ENCODE measurements at regions not wholly inside any gene's neighbourhood (a gene's known extent, or its start where the extent isn't known, plus 50 kb on each side); places are given as distances from the start of the nearest gene placed in this dataset.

DNA sequence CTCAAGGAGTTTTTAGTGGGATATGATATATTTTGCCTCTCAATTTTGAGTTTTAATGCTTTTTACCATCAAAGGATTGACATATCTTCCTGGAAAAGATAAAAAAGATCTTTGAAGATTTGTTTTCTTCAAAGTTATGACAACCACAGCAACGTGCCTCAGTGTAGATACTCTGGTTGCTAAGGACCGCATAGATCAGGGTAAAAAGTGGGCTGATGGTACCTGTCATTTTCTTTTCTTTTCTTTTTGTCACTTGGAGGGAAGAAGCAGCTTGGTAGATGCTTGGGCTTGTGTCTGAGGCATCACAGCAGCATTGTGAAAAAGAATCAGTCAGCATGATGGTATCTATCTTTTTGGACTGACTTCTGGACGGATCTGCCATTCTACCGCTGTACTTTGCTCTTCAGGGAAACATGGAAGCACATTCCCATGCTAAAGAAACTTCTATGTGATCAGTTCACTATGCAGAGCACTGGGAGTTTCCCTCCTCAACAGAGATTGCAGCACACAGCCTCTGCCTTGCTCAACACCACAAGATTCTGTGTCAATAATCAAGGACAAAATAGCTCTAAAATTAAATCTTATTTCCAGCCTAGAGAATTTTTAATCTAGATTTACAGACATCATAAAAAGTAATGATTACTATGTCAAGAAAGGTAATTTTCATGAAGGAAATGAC, 54.8 kb upstream of the SGK1 start:
- Histone ChIP-seq H3K4me1 (peaks cover 7 to 15% of the 10 kb centered on the region in 2 donors), H3K4me3 (no peak overlapping the region), H3K27me3 (no peaks in the 10 kb centered on the region), H3K9me3 (no peaks in the 10 kb centered on the region), H3K36me3 (no peaks in the 10 kb centered on the region), H3K27ac (peak overlapping the region; percentile 54 to 71)
- TF ChIP-seq, protein P1, sequence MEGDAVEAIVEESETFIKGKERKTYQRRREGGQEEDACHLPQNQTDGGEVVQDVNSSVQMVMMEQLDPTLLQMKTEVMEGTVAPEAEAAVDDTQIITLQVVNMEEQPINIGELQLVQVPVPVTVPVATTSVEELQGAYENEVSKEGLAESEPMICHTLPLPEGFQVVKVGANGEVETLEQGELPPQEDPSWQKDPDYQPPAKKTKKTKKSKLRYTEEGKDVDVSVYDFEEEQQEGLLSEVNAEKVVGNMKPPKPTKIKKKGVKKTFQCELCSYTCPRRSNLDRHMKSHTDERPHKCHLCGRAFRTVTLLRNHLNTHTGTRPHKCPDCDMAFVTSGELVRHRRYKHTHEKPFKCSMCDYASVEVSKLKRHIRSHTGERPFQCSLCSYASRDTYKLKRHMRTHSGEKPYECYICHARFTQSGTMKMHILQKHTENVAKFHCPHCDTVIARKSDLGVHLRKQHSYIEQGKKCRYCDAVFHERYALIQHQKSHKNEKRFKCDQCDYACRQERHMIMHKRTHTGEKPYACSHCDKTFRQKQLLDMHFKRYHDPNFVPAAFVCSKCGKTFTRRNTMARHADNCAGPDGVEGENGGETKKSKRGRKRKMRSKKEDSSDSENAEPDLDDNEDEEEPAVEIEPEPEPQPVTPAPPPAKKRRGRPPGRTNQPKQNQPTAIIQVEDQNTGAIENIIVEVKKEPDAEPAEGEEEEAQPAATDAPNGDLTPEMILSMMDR (IDR thresholded peaks at IDR 0.05): no peak
- intact Hi-C loops (cut with DNase I): loop anchor here (2.0 to 10.0 kb wide), 3 partner anchors 196 to 532 kb away; no protein-coding TSS in a partner anchor
- peak in 1 of 2 donors; percentile 78 for DNase-seq (ENCODE audit: low spot score in 2 of 2)

DNA sequence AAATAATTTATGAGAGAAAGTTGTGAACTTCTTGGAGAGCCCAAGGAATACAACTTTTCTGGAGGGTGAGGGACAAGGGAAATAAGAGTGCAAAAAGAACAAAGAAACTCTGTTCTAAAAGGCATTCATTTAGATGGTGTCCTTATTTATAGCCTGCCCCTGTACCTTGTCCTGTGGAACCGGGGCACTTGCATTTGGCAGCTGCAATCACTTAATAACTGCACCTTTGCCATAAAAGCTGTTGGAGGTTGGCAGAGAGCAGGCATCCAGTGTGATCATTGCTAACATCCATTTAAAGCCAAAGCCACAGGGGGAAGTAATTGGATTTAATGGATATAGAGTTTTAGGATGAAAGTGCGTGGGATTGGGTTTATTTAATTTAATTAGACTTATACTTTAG, 50.8 kb upstream of the SGK1 start:
- DNase-seq (ENCODE audit: low spot score in 2 of 2): no peak
- peaks cover 3 to 9% of the 10 kb centered on the region in 2 donors for H3K4me1 ChIP-seq
- TF ChIP-seq, protein P1 (IDR thresholded peaks at IDR 0.05): no peak
- no peak overlapping the region for H3K27ac ChIP-seq
- H3K27me3 ChIP-seq: no peaks in the 10 kb centered on the region
- intact Hi-C loops (cut with DNase I): no loop called here
- no peaks in the 10 kb centered on the region for H3K9me3 ChIP-seq
- H3K36me3 ChIP-seq: no peaks in the 10 kb centered on the region
- no peak overlapping the region for H3K4me3 ChIP-seq

Measured in ascending aorta (tissue), 2 donors.